ENCODE measurements at regions not wholly inside any gene's neighbourhood (a gene's known extent, or its start where the extent isn't known, plus 50 kb on each side); places are given as distances from the start of the nearest gene placed in this dataset.
A peak's percentile ranks its signal among the peaks of the same experiment; 100 is the strongest.

GRCh38 chr2:144833075-144833637 lies 313.2 kb upstream of the ZEB2 start:
- Histone ChIP-seq H3K36me3 (ENCODE audit: insufficient read depth, low read length, poor library complexity, severe bottlenecking) (no peaks in the 10 kb centered on the region), H3K4me1 (ENCODE audit: insufficient read depth, low read length, poor library complexity, severe bottlenecking) (peaks cover 54% of the 10 kb centered on the region), H3K4me3 (ENCODE audit: low read depth, low read length, poor library complexity, severe bottlenecking) (no peak overlapping the region), H3K27ac (ENCODE audit: low read depth, low read length, poor library complexity, severe bottlenecking) (no peak overlapping the region), H3K27me3 (replicated peaks; ENCODE audit: insufficient read depth, low read depth, low read length, poor library complexity) (no peaks in the 10 kb centered on the region), H3K9me3 (ENCODE audit: low read depth, low read length, poor library complexity, severe bottlenecking) (no peaks in the 10 kb centered on the region)
- ChIA-PET POLR2A (ENCODE audit: low non-redundant PET) (no interaction called here), CTCF (no interaction called here)
- TF ChIP-seq CTCF (conservative IDR thresholded peaks at IDR 0.05; ENCODE audit: low read depth, low read length) (no peak), EZH2 (IDR thresholded peaks at IDR 0.05; ENCODE audit: borderline replicate concordance, low read depth, low read length, poor library complexity, severe bottlenecking) (no peak)
- intact Hi-C loops (cut with micrococcal nuclease; ENCODE audit: unreplicated experiment): loop anchor here (10.0 kb wide), 1 partner anchor 308 kb away; the partner anchor contains the start of gene ZEB2
- DNase-seq (ENCODE audit: low spot score): no peak
- BruUV-seq (replicated peaks): no TSS peak

- TF ChIP-seq CTCF (conservative IDR thresholded peaks at IDR 0.05; ENCODE audit: low read depth, low read length) (no peak), EZH2 (IDR thresholded peaks at IDR 0.05; ENCODE audit: borderline replicate concordance, low read depth, low read length, poor library complexity, severe bottlenecking) (no peak)
- Histone ChIP-seq H3K4me3 (ENCODE audit: low read depth, low read length, poor library complexity, severe bottlenecking) (no peak overlapping the region), H3K36me3 (ENCODE audit: insufficient read depth, low read length, poor library complexity, severe bottlenecking) (no peaks in the 10 kb centered on the region), H3K27me3 (replicated peaks; ENCODE audit: insufficient read depth, low read depth, low read length, poor library complexity) (no peaks in the 10 kb centered on the region), H3K4me1 (ENCODE audit: insufficient read depth, low read length, poor library complexity, severe bottlenecking) (peaks cover 46% of the 10 kb centered on the region), H3K9me3 (ENCODE audit: low read depth, low read length, poor library complexity, severe bottlenecking) (no peaks in the 10 kb centered on the region), H3K27ac (ENCODE audit: low read depth, low read length, poor library complexity, severe bottlenecking) (peak overlapping the region; percentile 38)
- intact Hi-C loops (cut with micrococcal nuclease; ENCODE audit: unreplicated experiment): loop anchor here (10.0 kb wide), 1 partner anchor 307 kb away; the partner anchor contains the start of gene ZEB2
- CTCF ChIA-PET: no interaction called here
- POLR2A ChIA-PET (ENCODE audit: low non-redundant PET): no interaction called here
- peak; percentile 28 for DNase-seq (ENCODE audit: low spot score)
- BruUV-seq (replicated peaks): no TSS peak
Measured at GRCh38 chr2:144832048-144832447, 312.1 kb upstream of the ZEB2 start.

- no peak for TF ChIP-seq EZH2 (IDR thresholded peaks at IDR 0.05; ENCODE audit: borderline replicate concordance, low read depth, low read length, poor library complexity, severe bottlenecking)
- no peak for TF ChIP-seq CTCF (conservative IDR thresholded peaks at IDR 0.05; ENCODE audit: low read depth, low read length)
- DNase-seq (ENCODE audit: low spot score): no peak
- Histone ChIP-seq H3K9me3 (ENCODE audit: low read depth, low read length, poor library complexity, severe bottlenecking) (no peaks in the 10 kb centered on the region), H3K4me3 (ENCODE audit: low read depth, low read length, poor library complexity, severe bottlenecking) (no peak overlapping the region), H3K4me1 (ENCODE audit: insufficient read depth, low read length, poor library complexity, severe bottlenecking) (peaks cover 31% of the 10 kb centered on the region), H3K27ac (ENCODE audit: low read depth, low read length, poor library complexity, severe bottlenecking) (no peak overlapping the region), H3K27me3 (replicated peaks; ENCODE audit: insufficient read depth, low read depth, low read length, poor library complexity) (no peaks in the 10 kb centered on the region), H3K36me3 (ENCODE audit: insufficient read depth, low read length, poor library complexity, severe bottlenecking) (no peaks in the 10 kb centered on the region)
- CTCF ChIA-PET: no interaction called here
- intact Hi-C loops (cut with micrococcal nuclease; ENCODE audit: unreplicated experiment): loop anchor here (10.0 kb wide), 1 partner anchor 306 kb away; the partner anchor contains the start of gene ZEB2
- POLR2A ChIA-PET (ENCODE audit: low non-redundant PET): no interaction called here
- BruUV-seq (replicated peaks): no TSS peak
Measured at GRCh38 chr2:144830543-144830942, 310.6 kb upstream of the ZEB2 start.
